NT2/D1 (cell line): ENCODE measurements at regions not wholly inside any gene's neighbourhood (a gene's known extent, or its start where the extent isn't known, plus 50 kb on each side); places are given as distances from the start of the nearest gene placed in this dataset.

Experiments
- SUZ12 ChIP-seq: IDR thresholded peaks from 2 replicates; pipeline ENCODE4 v1.6.1; 2011; ENCODE audit not compliant: insufficient read length, insufficient read depth; ENCODE audit errors: extremely low read depth
- YY1 ChIP-seq: IDR thresholded peaks from 2 replicates; pipeline ENCODE4 v1.6.1; 2011; ENCODE audit not compliant: insufficient read length, insufficient read depth
- ZNF274 ChIP-seq: IDR thresholded peaks from 2 replicates; pipeline ENCODE4 v1.6.1; 2011; ENCODE audit warnings: mild to moderate bottlenecking, low read depth, low read length

GRCh38 chr2:107430006-107430405 is 396.7 kb upstream of the RGPD4 start:
- TF ChIP-seq ZNF274: no peak
- TF ChIP-seq SUZ12: no peak
- TF ChIP-seq YY1: no peak
